Activated CD4-positive, alpha-beta T cell treated with anti-CD3 and anti-CD28 coated beads for 36 hours (primary cell): ENCODE measurements at regions not wholly inside any gene's neighbourhood (a gene's known extent, or its start where the extent isn't known, plus 50 kb on each side); places are given as distances from the start of the nearest gene placed in this dataset.

Source experiments
- ATAC-seq: fragments of 200-7000 bp; cut with Tn5 transposase; one replicate; pipeline ENCODE4 v1.10.0; 2021; ENCODE audit warnings: mild to moderate bottlenecking, moderate library complexity
- CTCF ChIA-PET: fragments of 350-600 bp; sonication (Branson Sonifier 250); formaldehyde crosslinking; loops from one replicate; lab custom pipeline; 2021; ENCODE audit warnings: antibody characterized with exemption; lab: Charles Lee
- POLR2A ChIA-PET: fragments of 350-600 bp; sonication (Branson Sonifier 250); formaldehyde crosslinking; loops from one replicate; lab custom pipeline; 2021; ENCODE audit warnings: antibody characterized with exemption, inconsistent platforms; lab: Charles Lee
- DNase-seq: peaks from one replicate; pipeline ENCODE4 v3.0.0-alpha.2; 2020
- H3K27ac Mint-ChIP-seq: one replicate; pipeline ENCODE4 v1.8.0; 2021; ENCODE audit warnings: mixed read lengths
- H3K27me3 Mint-ChIP-seq: one replicate; pipeline ENCODE4 v1.8.0; 2021; ENCODE audit warnings: mixed read lengths
- H3K36me3 Mint-ChIP-seq: one replicate; pipeline ENCODE4 v1.8.0; 2021; ENCODE audit warnings: low read depth, mixed read lengths
- H3K4me1 Mint-ChIP-seq: one replicate; pipeline ENCODE4 v1.8.0; 2021; ENCODE audit warnings: mixed read lengths
- H3K4me3 Mint-ChIP-seq: one replicate; pipeline ENCODE4 v1.8.0; 2021; ENCODE audit warnings: mild to moderate bottlenecking, moderate library complexity, mixed read lengths
- H3K9me3 Mint-ChIP-seq: one replicate; pipeline ENCODE4 v1.8.0; 2021; ENCODE audit warnings: low read depth, mixed read lengths
- intact Hi-C, 2 experiments: fragments of 100-400 bp; cut with DNase I in 1 of 2; cut with micrococcal nuclease in 1 of 2; formaldehyde crosslinking; loops; one replicate each; pipeline versions ENCODE4 v1.14.2 to v1.15.1; 2022 to 2024; cut with DNase I, micrococcal nuclease

DNA sequence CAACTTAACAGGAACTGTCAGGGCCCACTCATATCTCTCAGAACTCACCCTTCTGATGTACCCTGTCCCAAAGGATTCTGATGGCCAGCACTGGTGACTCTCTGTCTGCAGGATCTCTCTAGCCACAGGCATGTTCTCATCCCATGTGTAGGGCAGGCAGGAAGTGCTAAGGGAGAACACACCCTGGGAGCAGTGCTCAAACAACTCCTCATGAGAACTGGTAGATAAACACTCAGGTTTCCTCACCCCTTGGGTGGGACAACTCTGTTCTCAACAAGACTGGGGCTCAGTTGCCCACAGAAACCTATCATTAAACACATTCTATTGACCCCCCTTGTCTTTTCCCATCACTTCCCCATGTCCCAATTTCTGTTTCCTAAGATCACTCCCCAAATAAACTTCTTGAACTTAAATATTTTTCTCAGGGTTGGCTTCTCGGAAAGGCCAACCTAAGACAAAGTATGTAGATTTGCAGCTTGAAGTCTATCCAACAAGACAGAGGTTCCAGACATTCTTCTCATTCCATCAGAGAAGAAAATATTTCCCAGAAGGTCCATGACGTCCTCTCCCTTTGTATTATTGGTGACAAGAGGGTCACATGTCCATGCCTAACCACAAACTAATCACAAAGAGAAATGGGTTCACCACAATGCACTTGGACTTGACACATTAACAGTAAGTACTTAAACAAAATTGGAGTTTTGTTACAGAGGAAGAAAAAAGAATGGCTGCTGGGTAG lies 276.6 kb upstream of the GADL1 start:
- no peaks in the 10 kb centered on the region for H3K36me3 Mint-ChIP-seq
- H3K4me1 Mint-ChIP-seq = peaks cover 10% of the 10 kb centered on the region
- no peaks in the 10 kb centered on the region for H3K9me3 Mint-ChIP-seq
- no peak overlapping the region for H3K4me3 Mint-ChIP-seq
- CTCF ChIA-PET = no interaction called here
- no peaks in the 10 kb centered on the region for H3K27me3 Mint-ChIP-seq
- DNase-seq (no peak), ATAC-seq (no peak)
- POLR2A ChIA-PET = no interaction called here
- no peak overlapping the region for H3K27ac Mint-ChIP-seq
- intact Hi-C loops = no loop called here

DNA sequence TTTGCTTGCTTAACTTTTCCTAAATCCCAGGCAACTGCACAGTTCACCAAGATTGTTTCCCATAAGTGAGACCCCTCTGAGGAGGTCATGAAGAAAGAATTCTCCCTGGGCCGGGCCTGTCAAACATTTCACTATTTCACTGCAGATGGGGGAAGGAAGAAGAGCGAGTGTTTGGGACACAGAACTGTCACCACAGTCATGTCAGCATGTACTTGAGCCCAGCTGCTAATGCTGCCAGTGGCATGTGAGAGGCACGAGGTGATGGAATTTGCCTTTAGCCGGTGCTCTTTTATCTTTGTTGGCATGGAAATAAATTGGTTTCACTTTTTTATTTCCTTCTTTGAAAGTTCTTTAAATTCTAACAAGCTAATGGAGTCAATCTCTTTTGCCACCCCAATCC lies 277.9 kb upstream of the GADL1 start:
- Mint-ChIP-seq H3K27me3 (no peaks in the 10 kb centered on the region), H3K4me3 (no peak overlapping the region), H3K36me3 (no peaks in the 10 kb centered on the region), H3K27ac (no peak overlapping the region), H3K4me1 (peaks cover 4% of the 10 kb centered on the region), H3K9me3 (no peaks in the 10 kb centered on the region)
- POLR2A ChIA-PET = no interaction called here
- no peak for ATAC-seq
- intact Hi-C loops = no loop called here
- no peak for DNase-seq
- CTCF ChIA-PET = no interaction called here

DNA sequence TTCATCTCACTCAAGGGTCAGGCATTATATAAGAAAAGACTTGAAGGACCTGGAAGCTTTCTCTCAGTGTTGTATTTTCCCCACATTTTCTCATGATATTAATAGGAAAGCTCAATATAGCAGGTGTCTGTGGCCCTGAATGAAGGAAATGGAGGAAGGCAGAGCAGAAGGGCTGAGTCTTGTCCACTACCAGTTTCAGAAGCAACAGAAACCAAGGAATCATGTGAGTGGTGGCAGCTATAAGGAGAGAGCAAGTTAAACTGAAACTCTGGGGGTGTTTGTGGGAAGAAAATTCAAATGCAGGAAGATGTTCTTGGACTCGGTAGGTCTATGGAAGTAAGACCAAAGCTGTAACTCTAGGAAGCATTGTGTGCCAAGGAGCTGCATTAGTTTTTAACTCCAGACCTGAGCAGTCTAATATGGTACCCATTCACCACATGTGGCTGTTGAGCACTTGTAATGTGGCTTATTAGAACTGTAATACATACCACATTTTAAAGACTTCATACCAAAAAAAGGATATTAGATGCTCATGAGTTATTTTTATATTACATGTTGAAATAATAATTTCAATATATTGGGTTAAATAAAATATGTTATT lies 278.8 kb upstream of the GADL1 start:
- POLR2A ChIA-PET = no interaction called here
- Mint-ChIP-seq H3K27ac (no peak overlapping the region), H3K27me3 (no peaks in the 10 kb centered on the region), H3K4me3 (no peak overlapping the region), H3K9me3 (no peaks in the 10 kb centered on the region), H3K36me3 (no peaks in the 10 kb centered on the region), H3K4me1 (peaks cover 4% of the 10 kb centered on the region)
- ATAC-seq (no peak), DNase-seq (no peak)
- CTCF ChIA-PET = interaction anchor here (1.2 kb wide), 1 partner anchor 85 kb away, joined by 5 read pairs; no protein-coding TSS in a partner anchor
- intact Hi-C loops = no loop called here

DNA sequence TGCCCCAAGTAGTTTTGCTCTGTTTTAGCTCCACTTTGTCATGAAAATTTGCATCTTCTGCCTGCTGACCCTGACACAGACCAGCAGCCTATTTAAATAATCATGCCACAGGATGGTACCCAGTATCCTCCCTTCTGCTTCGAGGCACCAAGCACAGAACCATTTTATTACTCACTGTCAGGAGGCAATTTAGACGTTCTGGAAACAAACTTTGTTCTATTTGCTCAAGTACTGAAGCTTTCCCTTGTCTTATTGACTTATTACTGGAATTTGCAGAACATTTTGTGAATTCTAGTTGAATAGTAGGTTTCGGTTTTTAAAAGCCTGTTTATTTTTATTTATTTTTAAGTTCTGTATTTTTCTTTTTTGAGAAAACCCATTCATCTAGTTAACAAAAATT lies 279.6 kb upstream of the GADL1 start:
- no peaks in the 10 kb centered on the region for H3K9me3 Mint-ChIP-seq
- peaks cover 4% of the 10 kb centered on the region for H3K4me1 Mint-ChIP-seq
- no peak for DNase-seq
- POLR2A ChIA-PET = no interaction called here
- no peak overlapping the region for H3K4me3 Mint-ChIP-seq
- intact Hi-C loops = no loop called here
- no peak for ATAC-seq
- H3K27me3 Mint-ChIP-seq = no peaks in the 10 kb centered on the region
- H3K36me3 Mint-ChIP-seq = no peaks in the 10 kb centered on the region
- CTCF ChIA-PET = interaction anchor here (1.2 kb wide), 1 partner anchor 86 kb away, joined by 5 read pairs; no protein-coding TSS in a partner anchor
- H3K27ac Mint-ChIP-seq = no peak overlapping the region

DNA sequence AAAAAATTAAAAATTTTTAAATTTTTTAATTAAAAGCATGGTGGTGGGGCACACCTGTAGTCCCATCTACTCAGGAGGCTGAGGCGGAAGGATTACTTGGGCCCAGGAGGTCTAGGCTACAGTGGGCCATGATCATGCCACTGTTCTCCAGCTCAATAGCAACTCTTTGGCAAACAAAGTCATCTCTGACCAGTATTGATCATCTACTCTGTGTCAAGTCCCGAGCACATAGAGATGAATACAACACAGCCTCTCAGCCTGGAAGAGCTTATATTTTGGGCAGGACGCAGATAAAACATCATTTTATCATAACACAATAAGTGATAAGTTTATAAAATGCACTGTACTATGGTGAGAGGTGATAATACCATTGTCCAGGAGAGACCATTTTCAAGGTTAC lies 281.6 kb upstream of the GADL1 start:
- ATAC-seq (no peak), DNase-seq (no peak)
- no peak overlapping the region for H3K4me3 Mint-ChIP-seq
- H3K27ac Mint-ChIP-seq = no peak overlapping the region
- ChIA-PET CTCF (no interaction called here), POLR2A (no interaction called here)
- H3K27me3 Mint-ChIP-seq = no peaks in the 10 kb centered on the region
- H3K4me1 Mint-ChIP-seq = peaks cover 2% of the 10 kb centered on the region
- intact Hi-C loops = no loop called here
- H3K36me3 Mint-ChIP-seq = no peaks in the 10 kb centered on the region
- peaks cover 2% of the 10 kb centered on the region for H3K9me3 Mint-ChIP-seq

DNA sequence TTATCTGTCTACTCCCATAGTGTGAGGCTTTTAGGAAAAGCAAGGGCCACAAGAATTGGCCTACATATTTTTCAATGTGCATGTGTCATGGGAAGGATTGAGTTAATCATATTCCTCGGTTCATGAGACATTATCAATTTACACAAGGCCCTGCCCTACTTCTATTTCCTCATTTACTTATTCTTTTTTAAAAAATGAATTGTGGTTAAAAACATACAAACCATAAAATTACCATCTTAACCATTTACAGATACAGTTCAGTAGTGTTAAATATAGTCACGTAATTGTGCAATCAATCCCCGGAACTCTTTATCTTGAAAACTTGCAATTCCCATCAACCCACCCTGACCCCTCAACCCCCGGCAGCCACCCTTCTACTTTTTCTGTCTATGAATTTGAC lies 284.0 kb upstream of the GADL1 start:
- DNase-seq (no peak), ATAC-seq (no peak)
- Mint-ChIP-seq H3K27ac (no peak overlapping the region), H3K9me3 (peaks cover 2% of the 10 kb centered on the region), H3K4me3 (no peak overlapping the region), H3K4me1 (no peaks in the 10 kb centered on the region), H3K27me3 (no peaks in the 10 kb centered on the region), H3K36me3 (no peaks in the 10 kb centered on the region)
- POLR2A ChIA-PET = no interaction called here
- CTCF ChIA-PET = interaction anchor here (0.9 kb wide), 1 partner anchor 61 kb away, joined by 3 read pairs; no protein-coding TSS in a partner anchor
- intact Hi-C loops = no loop called here

DNA sequence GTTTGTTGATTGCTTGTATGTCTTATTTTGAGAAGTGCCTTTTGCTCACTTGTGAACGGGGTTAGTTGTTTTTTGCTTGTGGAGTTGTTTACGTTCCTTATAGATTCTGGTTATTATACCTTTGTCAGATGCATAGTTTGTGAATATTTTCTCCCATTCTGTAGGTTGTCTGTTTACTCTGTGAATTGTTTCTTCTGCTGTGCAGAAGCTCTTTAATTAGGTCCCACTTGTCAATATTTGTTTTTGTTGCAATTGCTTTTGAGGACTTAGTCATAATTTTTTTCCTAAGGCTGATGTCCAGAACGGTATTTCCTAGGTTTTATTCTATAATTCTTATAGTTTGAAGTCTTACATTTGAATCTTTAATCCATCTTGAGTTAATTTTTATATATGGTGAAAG lies 285.3 kb upstream of the GADL1 start:
- no peak for ATAC-seq

DNA sequence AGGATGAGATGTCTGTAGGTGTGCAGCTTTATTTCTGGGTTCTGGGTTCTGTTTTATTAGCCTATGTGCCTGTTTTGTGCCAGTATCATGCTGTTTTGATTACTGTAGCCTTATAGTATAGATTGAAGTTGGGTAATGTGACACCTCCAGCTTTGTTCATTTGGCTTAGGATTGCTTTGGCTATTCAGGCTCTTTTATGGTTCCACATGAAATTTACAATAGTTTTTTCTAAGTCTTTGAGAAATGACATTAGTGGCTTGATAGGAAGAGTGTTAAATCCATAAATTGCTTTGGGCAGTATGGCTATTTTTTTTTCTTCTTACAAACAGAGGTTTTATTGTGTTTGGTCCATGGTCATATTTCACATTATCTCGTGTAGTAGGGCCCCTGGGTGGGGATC lies 285.8 kb upstream of the GADL1 start:
- ATAC-seq = no peak
- Mint-ChIP-seq H3K27ac (no peak overlapping the region), H3K9me3 (peaks cover 2% of the 10 kb centered on the region), H3K4me3 (no peak overlapping the region), H3K4me1 (no peaks in the 10 kb centered on the region), H3K36me3 (no peaks in the 10 kb centered on the region), H3K27me3 (no peaks in the 10 kb centered on the region)
- no peak for DNase-seq
- ChIA-PET CTCF (interaction anchor here (0.7 to 1.4 kb wide), 2 partner anchors 10 to 840 kb away, joined by 3 read pairs; no protein-coding TSS in a partner anchor), POLR2A (no interaction called here)
- intact Hi-C loops = no loop called here

More for the DNA sequence above, 285.3 kb upstream of the GADL1 start:
- H3K27ac Mint-ChIP-seq = no peak overlapping the region
- CTCF ChIA-PET = interaction anchor here (0.7 to 1.4 kb wide), 2 partner anchors 11 to 840 kb away, joined by 3 read pairs; no protein-coding TSS in a partner anchor
- H3K4me1 Mint-ChIP-seq = no peaks in the 10 kb centered on the region
- intact Hi-C loops = no loop called here
- H3K4me3 Mint-ChIP-seq = no peak overlapping the region
- H3K9me3 Mint-ChIP-seq = peaks cover 2% of the 10 kb centered on the region
- H3K36me3 Mint-ChIP-seq = no peaks in the 10 kb centered on the region
- no peaks in the 10 kb centered on the region for H3K27me3 Mint-ChIP-seq
- no peak for DNase-seq
- POLR2A ChIA-PET = no interaction called here

DNA sequence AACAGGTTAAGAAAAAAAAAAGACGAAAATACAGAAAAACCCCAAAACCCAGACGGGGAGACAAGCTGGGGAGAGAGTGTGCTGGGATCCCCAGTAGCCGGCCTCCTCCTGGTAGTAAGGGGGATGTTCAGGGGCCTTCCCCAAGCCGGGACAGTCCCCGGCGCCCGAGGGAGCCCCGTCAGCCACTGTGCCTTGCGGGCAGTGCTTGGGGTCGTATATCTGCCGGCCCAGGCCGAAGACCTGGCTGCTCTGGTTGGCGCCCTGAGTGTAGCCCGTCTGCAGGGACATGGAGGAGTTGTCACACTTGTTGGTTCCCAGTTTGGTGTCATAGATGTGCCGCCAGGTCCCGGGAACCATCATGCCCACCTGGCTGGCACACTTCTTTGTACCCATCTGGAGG lies 287.2 kb upstream of the GADL1 start:
- Mint-ChIP-seq H3K27me3 (no peaks in the 10 kb centered on the region), H3K4me3 (no peak overlapping the region), H3K36me3 (no peaks in the 10 kb centered on the region), H3K9me3 (peaks cover 2% of the 10 kb centered on the region), H3K4me1 (no peaks in the 10 kb centered on the region), H3K27ac (no peak overlapping the region)
- CTCF ChIA-PET = no interaction called here
- ATAC-seq (no peak), DNase-seq (no peak)
- intact Hi-C loops = no loop called here
- POLR2A ChIA-PET = no interaction called here

DNA sequence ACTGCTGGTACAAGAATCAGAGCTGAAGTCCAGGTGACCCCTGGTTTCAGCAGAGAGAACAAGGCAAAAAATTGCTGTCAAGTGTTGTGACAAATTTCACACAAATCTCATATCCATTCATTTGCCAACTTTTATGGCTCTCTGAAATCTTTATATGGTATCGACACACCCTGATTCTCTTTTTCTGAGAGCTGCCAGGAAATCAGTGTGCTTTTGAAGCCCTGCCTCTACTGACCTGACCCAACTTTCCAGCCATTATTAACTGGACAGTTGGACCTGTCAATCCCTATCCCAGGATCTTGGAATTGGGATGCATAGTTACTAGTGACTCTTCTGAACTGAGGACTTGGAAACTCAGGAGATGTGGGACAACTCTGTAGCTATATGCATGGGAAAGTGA lies 288.2 kb upstream of the GADL1 start:
- H3K4me1 Mint-ChIP-seq = no peaks in the 10 kb centered on the region
- H3K27me3 Mint-ChIP-seq = no peaks in the 10 kb centered on the region
- intact Hi-C loops = no loop called here
- peaks cover 2% of the 10 kb centered on the region for H3K9me3 Mint-ChIP-seq
- CTCF ChIA-PET = no interaction called here
- DNase-seq = no peak
- ATAC-seq = no peak
- H3K36me3 Mint-ChIP-seq = no peaks in the 10 kb centered on the region
- H3K4me3 Mint-ChIP-seq = no peak overlapping the region
- POLR2A ChIA-PET = no interaction called here
- H3K27ac Mint-ChIP-seq = no peak overlapping the region

DNA sequence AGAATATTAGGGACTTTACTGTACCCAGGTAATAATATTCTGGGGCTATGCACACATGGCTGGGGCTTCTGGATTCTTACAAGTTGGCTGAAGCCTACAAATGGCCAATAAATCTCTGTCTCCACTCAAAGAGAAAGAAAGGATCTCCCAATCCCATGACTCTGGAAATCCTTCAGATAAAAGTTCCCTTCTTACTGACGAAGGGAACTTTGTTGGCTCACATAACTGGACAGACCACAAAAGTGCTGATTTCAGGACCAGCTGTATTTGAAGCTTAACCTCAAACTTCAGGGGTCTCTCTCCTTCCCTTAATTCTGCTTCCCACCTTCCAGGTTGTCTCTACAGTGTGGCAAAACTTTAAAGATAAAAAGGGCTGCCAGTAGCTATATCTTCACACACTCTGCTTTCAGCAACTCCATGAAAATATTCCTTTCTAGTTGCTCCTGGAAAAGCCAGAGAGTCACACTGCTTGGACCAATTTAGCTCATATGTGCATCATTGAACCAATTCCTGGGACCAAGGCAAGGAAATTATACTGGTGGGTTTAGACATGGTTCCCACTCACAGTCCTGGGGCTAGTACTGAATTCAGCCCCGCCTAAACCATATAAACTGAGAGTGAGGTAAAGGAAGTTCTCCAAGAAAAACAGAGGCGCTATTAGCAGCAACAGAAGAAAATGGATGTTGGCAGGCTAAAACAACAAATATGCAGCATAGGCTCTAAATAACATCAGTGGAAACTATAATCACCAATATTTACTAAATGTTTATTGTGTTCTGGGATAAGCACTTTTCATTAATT lies 290.0 kb upstream of the GADL1 start:
- no peak for DNase-seq
- Mint-ChIP-seq H3K36me3 (no peaks in the 10 kb centered on the region), H3K27me3 (no peaks in the 10 kb centered on the region), H3K4me1 (no peaks in the 10 kb centered on the region), H3K9me3 (peaks cover 2% of the 10 kb centered on the region), H3K4me3 (no peak overlapping the region), H3K27ac (no peak overlapping the region)
- intact Hi-C loops = no loop called here
- ChIA-PET CTCF (interaction anchor here (1.7 kb wide), 1 partner anchor 17 kb away, joined by 4 read pairs; no protein-coding TSS in a partner anchor), POLR2A (no interaction called here)
- ATAC-seq = no peak
